ENCODE measurements at regions not wholly inside any gene's neighbourhood (a gene's known extent, or its start where the extent isn't known, plus 50 kb on each side); places are given as distances from the start of the nearest gene placed in this dataset.

- no peaks in the 10 kb centered on the region for H3K4me1 Mint-ChIP-seq
- intact Hi-C loops (cut with micrococcal nuclease): no loop called here
- H3K27ac ChIP-seq (ENCODE audit: low read depth in 1 of 2, low read length in 2 of 2): no peak overlapping the region
- H3K9me3 Mint-ChIP-seq: peaks cover 0 to 5% (median 3%) of the 10 kb centered on the region in 7 donors
- no peak for DNase-seq
- H3K79me2 ChIP-seq (ENCODE audit: insufficient read depth, low read length): no peaks in the 10 kb centered on the region
- H3K9me3 ChIP-seq (replicated peaks in 1 of 2; ENCODE audit: control insufficient read depth in 1 of 2, insufficient read depth in 1 of 2, low read length in 2 of 2): peaks cover 9% of the 10 kb centered on the region in 2 donors
- H3K4me3 Mint-ChIP-seq: no peak overlapping the region
- H2AFZ ChIP-seq (ENCODE audit: insufficient read depth, low read depth, low read length, poor library complexity, severe bottlenecking): no peak overlapping the region
- H3K4me3 ChIP-seq (replicated peaks in 1 of 3; ENCODE audit: low read depth in 2 of 3, low read length in 3 of 3): no peak overlapping the region
- no peaks in the 10 kb centered on the region for H3K36me3 ChIP-seq (replicated peaks in 1 of 2; ENCODE audit: control insufficient read depth in 1 of 2, insufficient read depth in 2 of 2, low read length in 2 of 2)
- H3K27me3 Mint-ChIP-seq (ENCODE audit: low read depth in 3 of 3): no peaks in the 10 kb centered on the region
- WGBS (ENCODE audit: insufficient coverage): 72% methylated on average over 2 of the region's 3 CpGs
- no peak overlapping the region for H3K27ac Mint-ChIP-seq
- no peak for TF ChIP-seq CTCF (IDR thresholded peaks at IDR 0.05)
- H3K27me3 ChIP-seq (ENCODE audit: control insufficient read depth in 2 of 2, insufficient read depth in 2 of 2, low read length in 2 of 2): no peaks in the 10 kb centered on the region
- H4K20me1 ChIP-seq (ENCODE audit: insufficient read depth, low read length): no peaks in the 10 kb centered on the region
- no peaks in the 10 kb centered on the region for H3K36me3 Mint-ChIP-seq
- H3K9ac ChIP-seq (ENCODE audit: insufficient read depth, low read length, poor library complexity, severe bottlenecking): no peak overlapping the region
- no peak overlapping the region for H3K4me2 ChIP-seq (replicated peaks; ENCODE audit: extremely low read depth, low read length, poor library complexity, severe bottlenecking)
- H3K4me1 ChIP-seq (ENCODE audit: control insufficient read depth in 1 of 2, insufficient read depth in 2 of 2, low read length in 2 of 2): no peaks in the 10 kb centered on the region
Observed at GRCh38 chr13:85896516-85897450, 97.6 kb upstream of the SLITRK6 start.

- Histone ChIP-seq H3K9me3 (replicated peaks in 1 of 2; ENCODE audit: control insufficient read depth in 1 of 2, insufficient read depth in 1 of 2, low read length in 2 of 2) (no peaks in the 10 kb centered on the region), H3K36me3 (replicated peaks in 1 of 2; ENCODE audit: control insufficient read depth in 1 of 2, insufficient read depth in 2 of 2, low read length in 2 of 2) (no peaks in the 10 kb centered on the region), H3K4me1 (ENCODE audit: control insufficient read depth in 1 of 2, insufficient read depth in 2 of 2, low read length in 2 of 2) (no peaks in the 10 kb centered on the region), H3K4me2 (replicated peaks; ENCODE audit: extremely low read depth, low read length, poor library complexity, severe bottlenecking) (no peak overlapping the region), H4K20me1 (ENCODE audit: insufficient read depth, low read length) (no peaks in the 10 kb centered on the region), H2AFZ (ENCODE audit: insufficient read depth, low read depth, low read length, poor library complexity, severe bottlenecking) (no peak overlapping the region), H3K79me2 (ENCODE audit: insufficient read depth, low read length) (no peaks in the 10 kb centered on the region), H3K27me3 (ENCODE audit: control insufficient read depth in 2 of 2, insufficient read depth in 2 of 2, low read length in 2 of 2) (no peaks in the 10 kb centered on the region), H3K4me3 (replicated peaks in 1 of 3; ENCODE audit: low read depth in 2 of 3, low read length in 3 of 3) (no peak overlapping the region), H3K27ac (ENCODE audit: low read depth in 1 of 2, low read length in 2 of 2) (no peak overlapping the region), H3K9ac (ENCODE audit: insufficient read depth, low read length, poor library complexity, severe bottlenecking) (no peak overlapping the region)
- Mint-ChIP-seq H3K27me3 (ENCODE audit: low read depth in 3 of 3) (no peaks in the 10 kb centered on the region), H3K36me3 (no peaks in the 10 kb centered on the region), H3K4me3 (no peak overlapping the region), H3K9me3 (peaks cover 0 to 3% (median 0%) of the 10 kb centered on the region in 7 donors), H3K27ac (no peak overlapping the region), H3K4me1 (no peaks in the 10 kb centered on the region)
- WGBS (ENCODE audit: insufficient coverage): no CpG with 5 or more reads among the region's 1 CpG
- no peak for DNase-seq
- intact Hi-C loops (cut with micrococcal nuclease): no loop called here
- TF ChIP-seq CTCF (IDR thresholded peaks at IDR 0.05): no peak
Observed at GRCh38 chr13:85887406-85887805, 88.2 kb upstream of the SLITRK6 start.

Data from CD14-positive monocyte (primary cell).